ENCODE measurements at regions not wholly inside any gene's neighbourhood (a gene's known extent, or its start where the extent isn't known, plus 50 kb on each side); places are given as distances from the start of the nearest gene placed in this dataset.

DNA sequence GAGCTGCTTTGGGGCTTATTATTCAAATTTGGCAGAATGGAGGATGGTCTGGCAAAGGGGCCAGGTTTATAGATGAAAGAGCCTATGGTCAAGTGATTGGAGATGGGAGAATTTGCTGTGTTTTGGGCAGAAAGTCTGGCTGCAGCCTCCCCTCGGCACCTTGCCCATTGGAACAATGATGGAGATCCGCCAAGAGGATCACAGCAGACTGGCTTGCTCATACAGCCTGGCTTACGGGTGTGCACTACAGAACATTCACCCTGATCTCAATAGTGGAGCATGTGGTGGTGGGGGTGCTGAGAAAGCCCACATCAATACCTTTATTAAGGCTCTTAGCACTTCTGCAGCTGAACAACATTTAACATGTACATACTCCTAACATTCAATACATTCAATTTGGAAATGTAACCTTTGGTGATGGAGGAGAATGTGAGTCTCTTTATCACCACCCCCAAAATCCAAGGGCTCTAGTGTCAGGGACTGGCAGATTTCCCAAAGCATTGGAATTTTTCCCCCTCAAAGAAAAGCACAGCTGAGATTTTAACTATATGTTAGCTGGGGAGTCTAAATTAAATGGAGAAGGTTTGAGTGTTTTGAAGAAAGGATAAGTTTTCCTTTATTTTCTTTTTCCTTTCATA, 118.4 kb upstream of the TMC3 start:
- no peaks in the 10 kb centered on the region for H3K36me3 ChIP-seq
- intact Hi-C loops (cut with DNase I): no loop called here
- peaks cover 0 to 8% (median 0%) of the 10 kb centered on the region in 3 donors for H3K4me1 ChIP-seq
- DNase-seq: no peak
- peaks cover 0 to 11% (median 0%) of the 10 kb centered on the region in 4 donors for H3K27me3 ChIP-seq
- TF ChIP-seq, protein P1, sequence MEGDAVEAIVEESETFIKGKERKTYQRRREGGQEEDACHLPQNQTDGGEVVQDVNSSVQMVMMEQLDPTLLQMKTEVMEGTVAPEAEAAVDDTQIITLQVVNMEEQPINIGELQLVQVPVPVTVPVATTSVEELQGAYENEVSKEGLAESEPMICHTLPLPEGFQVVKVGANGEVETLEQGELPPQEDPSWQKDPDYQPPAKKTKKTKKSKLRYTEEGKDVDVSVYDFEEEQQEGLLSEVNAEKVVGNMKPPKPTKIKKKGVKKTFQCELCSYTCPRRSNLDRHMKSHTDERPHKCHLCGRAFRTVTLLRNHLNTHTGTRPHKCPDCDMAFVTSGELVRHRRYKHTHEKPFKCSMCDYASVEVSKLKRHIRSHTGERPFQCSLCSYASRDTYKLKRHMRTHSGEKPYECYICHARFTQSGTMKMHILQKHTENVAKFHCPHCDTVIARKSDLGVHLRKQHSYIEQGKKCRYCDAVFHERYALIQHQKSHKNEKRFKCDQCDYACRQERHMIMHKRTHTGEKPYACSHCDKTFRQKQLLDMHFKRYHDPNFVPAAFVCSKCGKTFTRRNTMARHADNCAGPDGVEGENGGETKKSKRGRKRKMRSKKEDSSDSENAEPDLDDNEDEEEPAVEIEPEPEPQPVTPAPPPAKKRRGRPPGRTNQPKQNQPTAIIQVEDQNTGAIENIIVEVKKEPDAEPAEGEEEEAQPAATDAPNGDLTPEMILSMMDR (IDR thresholded peaks at IDR 0.05): no peak
- TF ChIP-seq POLR2A (IDR thresholded peaks at IDR 0.05): no peak
- no peaks in the 10 kb centered on the region for H3K9me3 ChIP-seq
- H3K27ac ChIP-seq: no peak overlapping the region
- WGBS, 2 donors: 29 to 38% methylated on average over 2 to 3 of the region's 3 CpGs
- H3K4me3 ChIP-seq: no peak overlapping the region

- intact Hi-C loops (cut with DNase I): no loop called here
- Histone ChIP-seq H3K36me3 (no peaks in the 10 kb centered on the region), H3K4me3 (no peak overlapping the region), H3K9me3 (no peaks in the 10 kb centered on the region), H3K27me3 (peaks cover 0 to 11% (median 0%) of the 10 kb centered on the region in 4 donors), H3K4me1 (peaks cover 0 to 8% (median 0%) of the 10 kb centered on the region in 3 donors), H3K27ac (no peak overlapping the region)
- no peak for TF ChIP-seq POLR2A (IDR thresholded peaks at IDR 0.05)
- TF ChIP-seq, protein P1 (IDR thresholded peaks at IDR 0.05): no peak
- no peak for DNase-seq
- 49 to 63% methylated on average over 6 of the region's 6 CpGs for WGBS, 2 donors
These were observed 117.5 kb upstream of the TMC3 start for GRCh38 chr15:81491414-81492096.

- Histone ChIP-seq H3K4me1 (no peaks in the 10 kb centered on the region), H3K36me3 (no peaks in the 10 kb centered on the region), H3K27me3 (peaks cover 0 to 2% (median 0%) of the 10 kb centered on the region in 4 donors), H3K9me3 (no peaks in the 10 kb centered on the region), H3K27ac (no peak overlapping the region), H3K4me3 (no peak overlapping the region)
- WGBS, 2 donors: 57% methylated on average over 4 of the region's 5 CpGs; no CpG with 5 or more reads in 1 of the 2 donors
- TF ChIP-seq, protein P1 (IDR thresholded peaks at IDR 0.05): no peak
- TF ChIP-seq POLR2A (IDR thresholded peaks at IDR 0.05): no peak
- intact Hi-C loops (cut with DNase I): loop anchor here (10.0 kb wide), 1 partner anchor 459 kb away; no protein-coding TSS in a partner anchor
- no peak for DNase-seq
These were observed 111.8 kb upstream of the TMC3 start for GRCh38 chr15:81485806-81486205.

DNA sequence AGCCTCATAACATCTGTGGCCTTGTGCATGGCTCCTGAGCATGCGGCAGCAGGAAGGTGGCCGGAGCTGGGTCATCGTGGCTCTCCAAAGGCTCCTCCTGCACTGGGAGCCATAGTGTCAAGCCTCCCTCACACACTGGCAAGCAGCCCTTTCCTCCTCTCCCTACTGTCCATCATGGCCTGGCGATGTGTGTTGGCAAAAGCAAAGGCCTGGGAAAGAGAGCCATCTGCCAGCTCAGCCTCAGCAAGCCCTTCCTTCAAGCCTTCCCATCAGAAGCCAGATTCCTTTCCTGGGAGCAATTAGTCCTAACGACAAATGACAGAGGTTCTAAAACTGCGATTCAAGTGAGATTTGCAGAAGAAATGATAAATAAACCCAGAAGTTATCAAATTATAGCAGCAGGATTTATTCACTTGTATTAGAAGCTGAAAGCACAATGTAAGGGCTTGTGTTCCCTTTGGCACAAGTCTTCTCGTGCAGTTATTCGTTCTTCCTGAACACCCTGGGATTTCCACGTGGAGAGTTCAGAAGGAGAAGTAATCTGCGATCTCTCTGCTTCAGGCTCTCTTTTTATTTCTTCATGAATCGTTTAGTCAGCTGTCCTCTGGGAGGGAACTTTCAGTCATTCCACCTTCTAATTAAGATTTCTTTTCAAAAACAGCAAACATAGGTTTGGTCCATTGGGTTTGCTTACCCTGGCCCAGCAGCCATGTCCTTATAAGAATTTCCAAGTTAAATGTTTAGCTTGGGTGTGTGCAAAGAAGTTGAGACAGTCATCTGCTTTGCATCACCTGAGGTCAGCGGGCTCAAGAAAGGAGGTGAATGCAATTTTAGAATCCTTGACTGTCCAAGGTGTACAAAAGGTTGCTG, 110.3 kb upstream of the TMC3 start:
- DNase-seq: no peak
- H3K27me3 ChIP-seq: no peaks in the 10 kb centered on the region
- no peaks in the 10 kb centered on the region for H3K36me3 ChIP-seq
- no peak overlapping the region for H3K4me3 ChIP-seq
- WGBS, 2 donors: 67 to 70% methylated on average over 9 to 12 of the region's 12 CpGs
- no peaks in the 10 kb centered on the region for H3K4me1 ChIP-seq
- no peaks in the 10 kb centered on the region for H3K9me3 ChIP-seq
- intact Hi-C loops (cut with DNase I): loop anchor here (10.0 kb wide), 1 partner anchor 460 kb away; no protein-coding TSS in a partner anchor
- TF ChIP-seq, protein P1 (IDR thresholded peaks at IDR 0.05): no peak
- TF ChIP-seq POLR2A (IDR thresholded peaks at IDR 0.05): no peak
- no peak overlapping the region for H3K27ac ChIP-seq

All from esophagus squamous epithelium (tissue), 5 donors.